ENCODE measurements at regions not wholly inside any gene's neighbourhood (a gene's known extent, or its start where the extent isn't known, plus 50 kb on each side); places are given as distances from the start of the nearest gene placed in this dataset.

GRCh38 chr3:5430701-5431100 lies 243.2 kb downstream of the EDEM1 start:
- TF ChIP-seq OSR1 (CRISPR knock-in tag; IDR thresholded peaks at IDR 0.05): no peak
- no peak for TF ChIP-seq GLIS3 (CRISPR knock-in tag; IDR thresholded peaks at IDR 0.05)
- no peak for TF ChIP-seq ESRRG (CRISPR knock-in tag; IDR thresholded peaks at IDR 0.05)
- TF ChIP-seq CSRNP3 (CRISPR knock-in tag; IDR thresholded peaks at IDR 0.05): no peak
- no peak for TF ChIP-seq ARNTL (CRISPR knock-in tag; IDR thresholded peaks at IDR 0.05; ENCODE audit: borderline replicate concordance, low read depth)
- no peak for TF ChIP-seq ZFP3 (CRISPR knock-in tag; IDR thresholded peaks at IDR 0.05)
- TF ChIP-seq PATZ1 (CRISPR knock-in tag; IDR thresholded peaks at IDR 0.05; ENCODE audit: borderline replicate concordance): no peak
- TF ChIP-seq TOX (CRISPR knock-in tag; IDR thresholded peaks at IDR 0.05; ENCODE audit: borderline replicate concordance): no peak
- TF ChIP-seq ZFP30 (CRISPR knock-in tag; IDR thresholded peaks at IDR 0.05): no peak
- no peak for TF ChIP-seq BACH2 (CRISPR knock-in tag; IDR thresholded peaks at IDR 0.05; ENCODE audit: borderline replicate concordance)
- no peak for TF ChIP-seq ZNF565 (CRISPR knock-in tag; conservative IDR thresholded peaks at IDR 0.05; ENCODE audit: low read depth)
- no peak for TF ChIP-seq SNAI2 (CRISPR knock-in tag; IDR thresholded peaks at IDR 0.05)
